ENCODE measurements at regions not wholly inside any gene's neighbourhood (a gene's known extent, or its start where the extent isn't known, plus 50 kb on each side); places are given as distances from the start of the nearest gene placed in this dataset.
A peak's percentile ranks its signal among the peaks of the same experiment; 100 is the strongest.
"Not testable (repeated sequence)": the region's sequence is repeated elsewhere in the genome, so short reads cannot be mapped to it uniquely, and the experiment has no call there.

GRCh38 chr7:65558584-65558983, 184.9 kb downstream of the ZNF92 start:
- not testable (repeated sequence) for H3K4me3 ChIP-seq; H3K4me1 ChIP-seq (replicated peaks); H3K36me3 ChIP-seq; H3K27ac ChIP-seq; H3K9me3 ChIP-seq (replicated peaks); DNase-seq (ENCODE audit: low read depth in 1 of 2, low spot score in 2 of 2); H3K27me3 ChIP-seq (replicated peaks)

DNA sequence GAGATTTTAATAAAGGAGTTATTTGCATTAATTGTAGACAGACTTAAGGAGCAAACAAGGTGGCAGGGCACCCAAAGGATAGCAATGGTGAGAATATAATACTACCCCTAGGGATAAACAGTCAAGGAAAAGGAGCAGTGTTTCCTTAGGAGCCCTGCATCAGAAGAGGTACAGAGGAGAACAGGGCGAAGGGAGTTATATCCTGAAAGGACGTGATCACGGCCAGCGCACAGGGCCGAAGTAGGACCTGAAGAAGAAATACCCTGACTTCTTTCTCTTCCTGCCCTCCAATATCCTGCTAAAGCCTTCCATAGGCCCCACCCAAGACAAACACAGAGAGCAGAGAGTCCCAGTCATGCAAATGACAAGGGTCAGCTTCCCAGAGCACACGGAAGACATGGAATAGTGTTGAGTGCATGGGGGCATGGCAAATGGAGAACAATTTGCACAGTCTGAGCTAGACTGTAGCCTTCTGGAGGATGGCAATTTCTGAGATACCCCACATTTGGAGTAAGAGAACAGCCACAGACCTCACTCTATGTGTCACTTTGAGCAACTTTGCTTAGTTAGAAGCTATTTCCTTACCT, 188.2 kb downstream of the ZNF92 start:
- H3K27ac ChIP-seq; H3K4me3 ChIP-seq; H3K4me1 ChIP-seq (replicated peaks); H3K9me3 ChIP-seq (replicated peaks); H3K27me3 ChIP-seq (replicated peaks); H3K36me3 ChIP-seq; DNase-seq (ENCODE audit: low read depth in 1 of 2, low spot score in 2 of 2): not testable (repeated sequence)

- not testable (repeated sequence) for H3K9me3 ChIP-seq (replicated peaks); H3K4me1 ChIP-seq (replicated peaks); H3K27me3 ChIP-seq (replicated peaks); H3K36me3 ChIP-seq; H3K27ac ChIP-seq; H3K4me3 ChIP-seq
- peak in 1 of 2 experiments; percentile 42 for DNase-seq (ENCODE audit: low read depth in 1 of 2, low spot score in 2 of 2)
These were observed 188.9 kb downstream of the ZNF92 start for GRCh38 chr7:65562522-65562921.

DNA sequence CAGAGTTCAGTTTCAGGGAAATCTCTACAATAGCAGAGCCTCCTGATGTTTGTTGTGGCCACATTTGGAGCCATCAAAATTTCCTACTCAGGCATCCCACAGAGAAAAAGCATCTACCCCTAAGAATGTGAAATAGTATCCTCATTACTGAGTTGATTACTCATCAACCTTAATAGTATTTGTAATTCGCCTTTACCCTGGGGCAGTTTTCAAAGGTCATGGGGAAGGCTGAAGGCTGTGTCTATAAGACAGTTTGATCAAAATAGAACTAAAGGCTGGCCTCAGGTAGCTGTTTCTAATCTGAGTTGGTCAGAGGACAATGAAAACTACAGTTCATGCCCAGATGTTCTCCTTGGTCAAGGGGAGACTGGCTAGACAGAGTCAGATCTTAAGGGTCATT, 189.7 kb downstream of the ZNF92 start:
- DNase-seq (ENCODE audit: low read depth in 1 of 2, low spot score in 2 of 2); H3K4me1 ChIP-seq (replicated peaks); H3K4me3 ChIP-seq; H3K9me3 ChIP-seq (replicated peaks); H3K27me3 ChIP-seq (replicated peaks); H3K36me3 ChIP-seq; H3K27ac ChIP-seq: not testable (repeated sequence)

GRCh38 chr7:65568226-65568625, 194.6 kb downstream of the ZNF92 start:
- not testable (repeated sequence) for H3K4me3 ChIP-seq; H3K9me3 ChIP-seq (replicated peaks); H3K27ac ChIP-seq; H3K4me1 ChIP-seq (replicated peaks); DNase-seq (ENCODE audit: low read depth in 1 of 2, low spot score in 2 of 2); H3K27me3 ChIP-seq (replicated peaks); H3K36me3 ChIP-seq

- not testable (repeated sequence) for H3K9me3 ChIP-seq (replicated peaks); H3K4me1 ChIP-seq (replicated peaks); DNase-seq (ENCODE audit: low read depth in 1 of 2, low spot score in 2 of 2); H3K4me3 ChIP-seq; H3K36me3 ChIP-seq; H3K27me3 ChIP-seq (replicated peaks); H3K27ac ChIP-seq
These were observed 197.3 kb downstream of the ZNF92 start for GRCh38 chr7:65570990-65571389.

DNA sequence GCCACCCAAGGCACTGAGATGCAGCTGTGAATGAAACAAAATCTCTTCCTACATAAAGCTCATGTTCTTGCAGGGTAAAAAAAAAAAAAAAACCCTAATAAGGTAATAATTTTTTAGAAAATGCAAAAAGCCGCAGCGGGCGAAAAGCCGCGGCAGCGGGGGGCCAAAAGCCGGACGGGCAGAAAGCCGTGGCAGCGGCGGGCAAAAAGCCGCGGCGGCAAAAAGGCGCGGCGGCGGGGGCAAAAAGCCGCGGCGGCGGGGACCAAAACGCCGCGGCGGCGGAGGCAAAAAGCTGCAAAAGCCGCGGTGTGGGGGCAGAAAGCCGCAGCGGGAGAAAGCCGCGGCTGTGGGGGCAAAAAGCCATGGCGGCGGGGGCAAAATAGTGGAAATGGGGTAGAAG, 198.9 kb downstream of the ZNF92 start:
- H3K9me3 ChIP-seq (replicated peaks); H3K27ac ChIP-seq; H3K27me3 ChIP-seq (replicated peaks); H3K36me3 ChIP-seq; H3K4me3 ChIP-seq; H3K4me1 ChIP-seq (replicated peaks): not testable (repeated sequence)
- peak in 1 of 2 experiments; percentile 1 for DNase-seq (ENCODE audit: low read depth in 1 of 2, low spot score in 2 of 2)

DNA sequence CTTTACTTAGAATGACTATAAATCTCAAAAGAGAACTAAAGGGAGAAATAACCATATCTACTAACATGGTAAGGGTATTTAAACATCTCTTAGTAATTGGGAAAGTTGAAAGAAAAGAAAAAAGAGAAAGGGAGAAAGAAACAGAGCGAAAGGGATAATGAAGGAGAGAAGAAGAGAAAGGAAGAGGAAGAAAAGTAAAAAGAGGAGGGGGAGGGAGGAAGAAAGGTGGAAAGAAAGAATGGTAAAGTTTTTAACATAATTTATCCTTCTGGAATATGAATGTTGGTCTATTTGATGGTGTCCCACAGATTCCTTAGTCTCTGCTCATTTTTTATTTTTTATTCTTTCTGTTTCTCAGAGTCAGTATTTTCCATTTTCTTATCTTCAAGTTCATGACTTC, 202.7 kb downstream of the ZNF92 start:
- H3K9me3 ChIP-seq (replicated peaks); DNase-seq (ENCODE audit: low read depth in 1 of 2, low spot score in 2 of 2); H3K36me3 ChIP-seq; H3K27me3 ChIP-seq (replicated peaks); H3K27ac ChIP-seq; H3K4me1 ChIP-seq (replicated peaks); H3K4me3 ChIP-seq: not testable (repeated sequence)

DNA sequence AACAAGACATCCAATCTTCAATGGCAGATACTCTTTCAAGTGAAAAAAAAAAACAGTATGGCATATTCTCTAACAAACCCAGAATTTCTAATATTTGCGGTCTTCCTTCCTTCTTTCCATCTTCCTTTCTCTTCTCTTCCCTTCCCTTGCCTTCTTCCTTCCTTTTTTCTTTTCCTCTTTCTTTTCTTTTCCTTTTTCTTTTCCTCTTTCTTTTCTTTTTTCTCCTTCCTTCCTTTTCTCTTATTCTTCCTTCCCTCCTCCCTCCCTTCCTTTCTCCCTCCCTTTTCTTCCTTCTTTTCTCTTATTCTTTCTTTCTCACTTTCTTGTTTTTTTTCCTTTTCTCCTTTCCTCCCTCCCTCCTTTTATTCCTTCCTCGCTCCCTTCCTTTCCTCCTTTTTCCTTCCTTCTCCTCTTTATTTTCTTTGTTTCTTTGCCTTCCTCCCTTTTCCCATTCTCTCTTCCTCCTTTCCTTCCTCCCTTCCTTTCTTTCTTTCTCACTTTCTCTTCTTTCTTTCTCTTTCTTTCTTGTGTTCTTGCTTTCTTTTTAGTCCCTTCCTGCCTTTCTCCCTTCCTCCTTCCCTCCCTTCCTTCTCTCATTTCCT, 209.0 kb downstream of the ZNF92 start:
- not testable (repeated sequence) for H3K4me1 ChIP-seq (replicated peaks); H3K9me3 ChIP-seq (replicated peaks); H3K27me3 ChIP-seq (replicated peaks); H3K4me3 ChIP-seq; H3K36me3 ChIP-seq; DNase-seq (ENCODE audit: low read depth in 1 of 2, low spot score in 2 of 2); H3K27ac ChIP-seq

DNA sequence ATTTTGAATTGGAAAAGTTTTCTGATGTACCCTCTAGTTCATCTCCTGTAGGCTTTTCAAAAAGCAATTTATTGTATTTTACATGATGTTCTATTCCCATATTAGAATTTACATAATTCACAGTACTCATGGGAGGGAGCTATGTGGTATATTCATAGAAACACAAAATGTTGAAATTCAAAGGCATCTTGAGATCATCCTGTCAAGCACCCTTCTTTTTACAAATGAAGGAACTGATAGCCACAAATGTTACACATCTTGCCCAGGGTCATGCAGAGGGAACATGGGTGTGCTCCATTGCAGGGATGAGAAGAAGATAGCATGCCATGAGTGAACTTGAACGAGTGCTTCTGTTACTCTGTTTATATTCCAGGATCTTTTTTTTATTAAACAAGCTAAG, 228.8 kb downstream of the ZNF92 start:
- H3K27ac ChIP-seq; H3K4me1 ChIP-seq (replicated peaks); H3K9me3 ChIP-seq (replicated peaks); H3K36me3 ChIP-seq; DNase-seq (ENCODE audit: low read depth in 1 of 2, low spot score in 2 of 2); H3K27me3 ChIP-seq (replicated peaks); H3K4me3 ChIP-seq: not testable (repeated sequence)

GRCh38 chr7:65609131-65609530, 235.5 kb downstream of the ZNF92 start:
- no peak for DNase-seq (ENCODE audit: low read depth in 1 of 2, low spot score in 2 of 2)
- Histone ChIP-seq H3K27ac (no peak overlapping the region), H3K4me1 (replicated peaks) (no peaks in the 10 kb centered on the region), H3K4me3 (no peak overlapping the region), H3K27me3 (replicated peaks) (no peaks in the 10 kb centered on the region), H3K9me3 (replicated peaks) (no peaks in the 10 kb centered on the region), H3K36me3 (no peaks in the 10 kb centered on the region)

DNA sequence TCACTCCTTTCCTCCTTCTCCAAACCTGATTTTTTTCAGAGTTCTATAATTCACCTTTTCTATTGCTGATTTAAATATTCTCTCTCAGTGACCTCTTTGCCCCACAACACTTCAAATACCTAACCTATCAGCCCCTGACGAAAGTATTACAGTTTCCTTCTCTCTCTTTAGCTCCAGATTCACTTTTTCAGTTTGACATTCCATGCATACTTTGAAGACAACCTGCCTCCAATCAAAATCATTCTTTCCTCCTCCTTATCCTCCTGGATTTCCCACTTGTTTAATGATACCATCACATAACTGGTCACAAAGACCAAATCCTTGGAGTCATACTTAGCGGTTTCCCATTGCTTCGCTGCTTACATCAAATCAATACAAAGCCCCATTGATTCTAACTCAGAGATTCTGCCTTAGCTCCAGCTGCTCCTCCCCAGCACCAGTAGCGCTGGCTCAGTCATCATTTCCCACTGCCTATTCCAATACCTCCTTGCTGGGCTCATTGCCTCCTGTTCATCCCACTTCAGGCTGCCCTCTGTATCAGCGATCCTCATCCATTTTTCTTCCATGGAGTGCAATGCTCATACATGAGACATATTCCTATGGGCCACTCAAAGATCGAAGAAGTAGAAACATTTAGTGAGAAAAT, 240.1 kb downstream of the ZNF92 start:
- H3K4me3 ChIP-seq; H3K4me1 ChIP-seq (replicated peaks); H3K9me3 ChIP-seq (replicated peaks); DNase-seq (ENCODE audit: low read depth in 1 of 2, low spot score in 2 of 2); H3K27ac ChIP-seq; H3K27me3 ChIP-seq (replicated peaks); H3K36me3 ChIP-seq: not testable (repeated sequence)

DNA sequence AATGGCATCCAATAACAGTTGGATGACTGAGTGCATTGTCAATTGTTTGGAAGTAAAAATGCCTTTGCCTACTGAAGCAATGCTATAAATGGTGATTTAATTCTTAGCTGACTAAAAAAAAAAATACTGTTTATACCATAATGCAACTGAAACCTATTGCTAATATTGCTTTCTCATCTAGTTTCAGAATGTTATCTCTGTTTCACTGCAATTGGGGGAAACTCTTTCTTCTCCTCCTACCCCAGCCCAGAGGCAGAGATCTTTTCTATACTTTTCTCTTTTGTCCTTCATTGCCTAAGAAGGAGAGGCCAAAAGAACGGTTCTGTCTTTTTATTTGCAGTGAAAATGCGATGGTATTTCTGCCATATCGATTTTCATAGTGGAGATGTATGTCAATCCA, 242.5 kb downstream of the ZNF92 start:
- H3K36me3 ChIP-seq, result not testable (repeated sequence)

GRCh38 chr7:65620216-65620615, 246.6 kb downstream of the ZNF92 start:
- not testable (repeated sequence) for H3K27me3 ChIP-seq (replicated peaks); H3K27ac ChIP-seq; H3K4me1 ChIP-seq (replicated peaks); H3K36me3 ChIP-seq; H3K4me3 ChIP-seq; DNase-seq (ENCODE audit: low read depth in 1 of 2, low spot score in 2 of 2); H3K9me3 ChIP-seq (replicated peaks)

More for the DNA sequence above, 242.5 kb downstream of the ZNF92 start:
- not testable (repeated sequence) for H3K27me3 ChIP-seq (replicated peaks); H3K27ac ChIP-seq; H3K9me3 ChIP-seq (replicated peaks); H3K4me3 ChIP-seq; H3K4me1 ChIP-seq (replicated peaks); DNase-seq (ENCODE audit: low read depth in 1 of 2, low spot score in 2 of 2)

Data from SJSA1 (cell line).